Stimulated activated CD4-positive, alpha-beta T cell treated with anti-CD3 and anti-CD28 coated beads, Interleukin-15, amount 100 ng/mL, for 48 hours (primary cell): ENCODE measurements at regions not wholly inside any gene's neighbourhood (a gene's known extent, or its start where the extent isn't known, plus 50 kb on each side); places are given as distances from the start of the nearest gene placed in this dataset.
"Not testable (repeated sequence)": the region's sequence is repeated elsewhere in the genome, so short reads cannot be mapped to it uniquely, and the experiment has no call there.

Experiments
- DNase-seq, 2 donors: peaks; one replicate each; pipeline ENCODE4 v3.0.0-alpha.2; 2020; ENCODE audit warnings: low read depth in 2 of 2

DNA sequence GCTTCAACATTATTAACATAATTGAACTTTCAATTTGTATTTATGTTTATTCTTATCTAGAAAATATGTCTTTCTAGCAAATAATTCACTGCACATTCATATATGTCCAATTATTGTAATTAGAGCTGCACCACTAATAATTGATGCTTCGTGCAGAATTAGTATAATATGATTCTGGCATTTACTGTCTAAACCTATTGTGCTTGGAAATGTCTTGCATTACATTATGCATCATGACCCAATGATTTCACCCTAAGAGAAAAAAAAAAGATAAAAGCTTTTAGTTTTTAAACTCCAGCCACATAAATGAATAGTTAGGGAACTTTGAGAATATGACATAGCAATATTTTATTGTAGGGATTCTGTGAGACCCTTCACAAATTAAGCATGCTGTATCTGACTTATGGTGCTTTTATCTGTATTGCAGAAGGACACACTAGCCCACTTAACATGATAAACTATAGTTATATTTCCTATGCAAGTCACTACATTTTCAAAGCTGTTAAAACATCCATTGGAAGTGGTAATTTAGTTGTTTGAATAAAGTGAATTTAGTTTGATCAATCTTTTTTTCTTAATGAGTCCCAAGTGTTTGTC, 1609.1 kb downstream of the REEP3 start:
- no peak for DNase-seq

DNA sequence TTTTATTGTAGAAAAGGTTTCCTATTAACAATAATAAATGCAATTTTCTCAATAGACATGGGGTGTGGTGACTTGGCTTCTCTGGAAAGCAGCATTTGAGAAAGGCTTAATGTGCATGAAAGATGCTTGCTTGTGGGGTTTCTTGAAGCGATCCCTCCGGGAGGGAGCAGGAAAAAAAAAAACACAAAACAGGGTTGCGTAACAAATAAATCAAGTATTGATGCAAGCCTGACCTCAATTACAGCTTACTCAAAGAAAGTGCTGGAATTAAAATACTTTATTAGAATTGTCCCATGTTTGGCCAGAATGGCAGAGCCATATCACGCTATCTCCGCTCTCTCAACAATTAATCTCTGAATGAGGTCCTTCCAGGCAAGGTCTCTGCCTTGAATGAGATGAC, 1612.5 kb downstream of the REEP3 start:
- DNase-seq = no peak

DNA sequence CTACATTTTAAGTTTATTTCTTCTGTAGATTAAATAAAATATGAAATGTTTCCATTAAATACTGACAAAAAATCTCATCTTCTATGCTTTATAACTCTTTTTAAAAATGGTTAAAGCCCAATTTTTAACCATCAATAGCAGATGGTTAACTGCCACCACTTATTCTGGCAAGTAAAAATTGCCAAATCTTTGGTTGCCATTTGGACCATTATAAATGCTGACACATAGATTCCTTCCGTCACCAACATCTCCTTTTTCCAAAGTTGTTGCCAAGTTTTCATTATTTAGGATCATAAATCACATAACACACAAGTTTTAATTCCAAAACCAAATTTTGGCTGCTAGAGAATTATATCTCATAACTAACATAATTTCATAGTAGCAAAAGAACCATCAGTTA, 1614.3 kb downstream of the REEP3 start:
- DNase-seq = no peak

DNA sequence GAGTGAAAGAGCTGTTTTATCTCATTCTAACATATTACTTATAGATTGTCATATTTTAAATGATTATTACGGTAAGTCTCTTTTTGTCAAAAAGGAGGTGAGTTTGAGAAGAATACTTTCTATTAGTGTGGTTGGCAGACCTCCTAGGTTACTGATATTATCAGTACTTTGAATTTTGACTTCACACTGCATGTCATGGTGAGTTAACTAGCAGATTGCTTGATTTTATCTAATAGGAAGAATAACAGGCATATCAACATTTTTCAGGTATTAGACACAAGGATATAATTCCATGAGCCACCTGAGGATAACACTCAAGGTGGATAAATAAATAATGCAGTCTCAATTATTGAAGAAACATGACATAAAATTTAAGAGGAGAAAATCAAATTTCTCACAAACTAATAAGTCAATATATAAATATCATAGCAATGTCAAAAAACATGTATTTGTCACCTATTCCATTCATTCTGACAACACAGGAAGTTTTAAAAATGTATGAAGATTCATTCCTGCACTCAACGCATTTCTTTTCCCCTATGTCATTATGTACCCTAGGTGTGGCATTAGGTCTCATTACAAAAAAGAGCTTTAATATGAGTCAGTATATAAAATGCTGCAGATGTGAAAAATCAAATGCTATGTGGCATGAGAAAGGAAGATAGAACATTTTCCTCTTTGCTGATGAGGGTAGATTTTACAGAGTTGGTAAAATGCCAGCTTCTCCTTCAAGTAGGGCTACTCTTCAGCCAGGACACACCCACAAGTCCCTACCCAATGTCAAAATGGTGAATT, 1621.6 kb downstream of the REEP3 start:
- DNase-seq = no peak

DNA sequence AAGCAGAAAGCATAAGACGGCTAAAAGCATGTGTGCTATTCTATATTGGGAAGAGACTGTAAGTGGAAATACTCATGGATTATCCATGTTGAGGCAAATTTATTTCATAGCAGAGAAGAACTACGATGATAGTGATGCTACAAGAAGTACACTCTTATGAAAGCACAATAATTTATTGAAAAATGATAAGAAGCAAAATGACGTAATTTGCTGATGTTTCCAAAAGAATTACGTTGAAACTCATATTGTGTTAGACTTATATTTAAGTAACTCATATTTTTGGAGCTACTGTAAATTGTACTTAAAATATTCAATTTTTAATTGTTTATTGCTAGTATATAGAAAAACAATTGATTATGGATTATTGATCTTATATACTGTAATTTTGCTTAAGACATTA, 1622.5 kb downstream of the REEP3 start:
- no peak for DNase-seq

DNA sequence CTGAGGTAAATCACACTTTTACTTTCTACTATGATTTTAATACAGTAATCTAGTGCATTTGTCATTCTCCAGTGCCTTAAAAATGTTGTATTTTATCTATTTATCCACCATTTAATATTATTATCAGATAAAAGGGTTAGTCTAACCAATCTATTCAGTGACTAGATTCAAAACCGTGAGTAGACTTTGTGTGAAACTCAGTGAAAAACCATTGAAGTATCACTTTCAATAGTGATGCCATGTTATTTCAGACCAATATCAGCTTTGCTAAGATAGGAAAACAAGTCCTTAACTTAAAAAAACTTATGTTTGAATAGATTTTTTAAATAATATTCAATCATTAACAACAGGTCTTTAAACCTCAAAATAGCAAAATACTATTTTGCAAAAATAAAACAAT, 1628.7 kb downstream of the REEP3 start:
- no peak for DNase-seq

DNA sequence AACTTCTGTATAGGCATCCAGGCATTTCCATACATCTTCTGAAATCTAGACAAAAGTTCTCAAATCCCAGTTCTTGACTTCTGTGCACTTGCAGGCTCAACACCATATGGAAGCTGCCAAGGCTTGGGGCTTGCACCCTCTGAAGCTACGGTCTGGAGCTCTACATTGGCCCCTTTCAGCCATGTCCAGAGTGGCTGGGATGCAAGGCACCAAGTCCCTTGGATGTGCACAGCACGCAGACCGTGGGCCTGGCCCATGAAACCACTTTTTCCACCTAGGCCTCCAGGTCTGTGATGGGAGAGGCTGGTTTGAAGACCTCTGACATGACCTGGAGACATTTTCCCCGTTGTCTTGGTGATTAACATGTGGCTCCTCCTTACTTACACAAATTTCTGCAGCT, 1645.1 kb downstream of the REEP3 start:
- no peak for DNase-seq

DNA sequence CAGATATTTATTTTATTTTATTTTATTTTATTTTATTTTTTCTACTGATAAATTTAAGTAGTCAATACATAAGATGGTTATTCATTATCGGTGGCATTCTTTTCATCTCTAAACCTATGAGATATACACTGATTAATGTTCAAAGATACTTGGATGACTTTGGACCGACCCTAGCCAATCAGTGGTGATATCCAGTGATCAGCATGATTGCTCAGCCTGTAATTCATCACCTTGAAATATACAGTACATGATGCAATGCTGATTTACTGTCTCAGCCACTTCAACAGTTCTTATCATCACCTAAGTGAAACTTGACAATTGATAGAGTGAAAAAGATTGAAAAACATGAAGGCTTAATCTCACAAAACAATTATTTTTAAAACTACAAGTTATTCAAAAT, 1651.0 kb downstream of the REEP3 start:
- no peak for DNase-seq

DNA sequence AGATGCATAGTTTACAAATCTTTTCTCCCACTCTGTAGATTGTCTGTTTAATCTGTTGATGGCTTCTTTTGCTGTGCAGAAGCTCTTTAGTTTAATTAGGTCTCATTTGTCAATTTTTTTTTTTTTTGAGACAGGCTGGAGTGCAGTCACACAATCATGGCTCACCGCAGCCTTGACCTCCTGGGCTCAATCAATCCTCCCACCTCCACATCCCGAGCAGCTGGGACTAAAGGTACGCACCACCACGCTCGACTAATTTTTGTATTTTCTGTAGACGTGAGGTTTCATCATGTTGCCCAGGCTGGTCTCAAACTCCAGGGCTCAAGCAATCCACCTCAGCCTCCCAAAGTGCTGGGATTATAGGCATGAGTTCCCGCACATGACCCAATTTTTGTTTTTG, 1655.8 kb downstream of the REEP3 start:
- no peak for DNase-seq

DNA sequence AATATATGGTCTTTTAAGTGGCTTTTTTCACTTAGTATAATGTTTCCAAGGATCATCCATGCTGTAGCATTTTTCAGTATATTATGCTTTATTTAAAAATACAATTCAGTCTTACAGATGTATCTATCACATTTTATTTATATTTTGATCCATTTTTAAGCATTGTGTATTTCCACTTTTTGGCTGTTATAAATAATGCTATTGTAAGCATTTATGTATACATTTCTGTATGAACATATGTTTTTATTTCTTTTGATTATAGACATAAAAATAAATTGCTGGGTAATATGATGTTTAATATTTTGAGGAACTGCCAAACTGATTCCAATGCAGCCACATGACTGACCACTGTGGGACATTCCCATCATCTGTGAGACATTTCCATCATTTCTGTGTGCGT, 1662.0 kb downstream of the REEP3 start:
- no peak for DNase-seq

DNA sequence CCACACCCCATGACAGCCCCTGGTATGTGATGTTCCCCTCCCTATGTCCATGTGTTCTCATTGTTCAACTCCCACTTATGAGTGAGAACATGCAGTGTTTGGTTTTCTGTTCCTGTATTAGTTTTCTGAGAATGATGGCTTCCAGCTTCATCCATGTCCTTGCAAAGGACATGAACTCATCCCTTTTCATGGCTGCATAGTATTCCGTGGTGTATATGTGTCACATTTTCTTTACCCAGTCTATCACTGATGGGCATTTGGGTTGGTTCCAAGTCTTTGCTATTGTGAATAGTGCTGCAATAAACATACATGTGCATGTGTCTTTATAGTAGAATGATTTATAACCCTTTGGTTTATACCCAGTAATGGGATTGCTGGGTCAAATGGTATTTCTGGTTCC, 1665.5 kb downstream of the REEP3 start:
- DNase-seq = not testable (repeated sequence)

DNA sequence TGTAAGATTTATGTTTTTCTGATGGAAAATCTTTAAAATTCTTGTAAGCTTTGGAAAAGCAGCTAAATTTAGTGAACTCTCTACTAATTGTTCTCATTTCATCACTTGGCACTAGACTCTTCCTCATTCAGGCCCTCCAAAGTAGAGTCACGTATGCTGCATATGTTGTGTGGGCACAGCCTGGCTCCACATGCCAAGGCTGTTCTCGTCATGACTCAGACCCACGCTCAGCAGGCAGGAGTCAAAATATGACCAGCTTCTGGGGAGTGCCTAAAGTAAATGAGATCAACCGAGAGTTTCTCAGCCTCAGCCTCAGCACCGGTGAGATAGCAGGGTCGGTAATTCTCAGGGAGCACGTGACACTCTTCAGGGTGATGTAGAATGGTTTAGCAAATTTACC, 1672.9 kb downstream of the REEP3 start:
- DNase-seq = no peak

DNA sequence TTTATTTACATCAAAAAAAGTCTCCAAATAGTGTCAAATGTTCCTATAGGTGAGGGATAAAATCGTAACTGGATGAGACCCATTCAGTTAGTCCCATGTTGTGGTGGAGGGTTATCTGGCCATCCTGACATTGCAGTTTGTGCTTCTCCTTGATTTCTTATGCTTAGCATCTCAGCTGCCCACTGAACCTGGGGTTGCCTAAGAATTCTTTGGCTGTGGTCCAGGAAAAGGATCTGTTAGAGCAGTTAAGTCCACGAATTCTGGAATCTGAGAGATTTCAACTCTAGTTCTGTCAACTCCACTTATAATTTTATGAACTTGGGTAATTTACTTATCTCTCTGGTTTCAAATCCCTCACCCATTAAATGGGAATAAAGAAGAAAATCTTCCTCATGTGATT, 1673.4 kb downstream of the REEP3 start:
- DNase-seq = no peak

DNA sequence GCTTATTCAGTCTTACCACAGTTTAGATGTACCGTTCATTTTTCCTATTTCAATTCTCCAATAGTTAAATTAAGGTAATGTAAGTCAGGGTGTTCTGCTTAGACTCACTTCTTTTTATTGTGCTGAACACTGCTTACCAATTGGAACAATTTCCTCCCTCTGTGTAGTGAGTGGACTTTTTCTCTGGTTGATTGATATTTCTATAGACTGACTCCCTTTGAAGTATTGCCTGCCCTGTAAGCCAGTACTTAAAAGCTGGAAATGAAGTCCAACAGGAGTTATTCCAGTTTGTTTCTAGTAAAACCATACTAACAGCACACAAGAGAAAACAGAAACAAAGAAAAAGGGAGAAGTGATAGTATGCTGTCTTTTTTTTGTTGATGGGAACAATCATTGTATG, 1674.9 kb downstream of the REEP3 start:
- DNase-seq = no peak

DNA sequence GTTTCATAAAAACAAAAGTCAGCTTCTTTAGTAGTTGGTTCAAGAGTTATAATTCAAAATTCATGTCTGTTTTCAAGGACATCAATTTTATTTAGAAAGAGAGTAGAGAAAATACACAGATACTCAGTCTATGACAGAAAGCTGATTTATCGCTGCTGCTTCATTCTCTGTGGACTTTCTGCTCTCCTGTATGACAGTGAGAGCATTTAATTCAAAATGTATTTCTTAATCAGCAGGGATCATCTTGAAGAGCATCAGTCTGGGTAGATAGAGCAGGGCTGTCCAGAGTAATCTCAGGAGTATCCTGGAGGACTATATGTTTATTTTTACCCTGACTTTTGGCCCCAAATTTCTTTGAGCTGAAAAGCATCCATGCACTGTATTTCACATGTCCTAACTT, 1676.7 kb downstream of the REEP3 start:
- DNase-seq = no peak

DNA sequence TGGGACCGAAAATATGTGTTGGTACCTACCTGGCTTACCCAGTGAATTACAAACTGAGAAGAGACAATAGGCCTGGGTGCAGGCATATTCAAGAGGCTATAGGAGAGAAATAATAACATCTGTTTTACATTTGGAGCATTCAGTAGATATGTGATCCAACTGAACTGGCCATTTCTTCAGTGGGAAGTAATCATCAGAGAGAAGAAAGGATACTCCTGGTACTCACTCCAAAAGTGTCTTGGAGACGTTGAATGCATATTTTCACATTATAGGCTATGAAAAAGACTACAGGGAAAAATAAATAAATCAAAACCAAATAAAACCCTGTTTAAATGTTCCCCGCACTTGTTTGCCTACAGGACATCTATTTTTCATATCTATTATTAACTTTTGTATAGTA, 1680.3 kb downstream of the REEP3 start:
- no peak for DNase-seq

DNA sequence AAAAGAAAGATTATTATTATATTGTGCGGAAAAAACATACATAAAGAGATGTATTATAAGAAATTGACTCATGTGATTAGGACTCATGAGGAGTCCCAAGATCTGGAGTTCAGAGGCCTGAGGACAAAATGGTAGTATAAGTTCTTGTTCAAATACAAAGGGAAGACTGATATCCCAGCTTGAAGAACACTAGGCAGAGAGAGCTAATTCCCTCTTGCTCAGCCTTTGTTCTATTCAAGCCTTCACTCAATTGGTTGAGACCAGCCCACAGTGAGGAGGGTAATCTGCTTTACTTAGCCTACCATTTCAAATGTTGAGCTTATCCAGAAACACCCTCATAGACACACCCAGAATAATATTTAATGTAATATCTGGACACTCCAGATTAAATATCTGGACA, 1683.8 kb downstream of the REEP3 start:
- no peak for DNase-seq

DNA sequence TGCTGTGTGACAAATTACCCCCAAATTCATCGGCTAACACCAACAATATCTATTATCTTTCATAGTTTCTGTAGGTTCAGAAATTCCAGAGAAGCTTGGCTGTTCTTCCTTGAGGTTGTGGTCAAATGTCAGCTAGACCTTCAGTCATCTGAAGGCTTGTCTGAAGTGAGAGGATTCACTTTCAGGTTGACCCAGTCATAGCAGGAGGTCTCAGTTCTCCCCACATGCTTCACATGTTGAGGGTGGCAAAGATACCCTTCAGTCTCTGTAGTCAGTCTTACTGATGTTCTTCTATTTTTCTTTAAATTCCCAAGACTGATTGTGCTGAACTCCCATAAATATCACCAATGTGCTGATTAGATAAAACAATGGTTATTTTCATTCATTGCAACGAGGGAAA, 1692.0 kb downstream of the REEP3 start:
- DNase-seq = no peak

DNA sequence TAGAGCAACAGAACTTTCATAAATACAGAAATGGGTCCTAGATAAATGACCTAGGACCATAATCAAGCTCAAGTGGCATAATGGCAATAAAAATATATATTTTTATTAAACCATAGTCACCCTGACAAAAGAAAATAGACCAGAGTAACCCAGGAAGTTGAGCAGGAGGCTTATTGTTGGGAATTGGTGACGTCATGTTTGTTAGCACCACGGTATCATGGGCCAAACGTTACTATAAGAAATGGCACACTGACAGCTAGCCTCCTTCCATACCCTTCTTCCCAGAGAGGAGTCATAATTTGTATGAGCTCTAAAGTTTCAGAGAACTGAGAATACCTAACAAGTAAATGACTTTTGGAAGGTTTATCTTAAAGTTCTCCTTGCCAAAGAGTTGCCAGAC, 1698.2 kb downstream of the REEP3 start:
- DNase-seq = no peak

DNA sequence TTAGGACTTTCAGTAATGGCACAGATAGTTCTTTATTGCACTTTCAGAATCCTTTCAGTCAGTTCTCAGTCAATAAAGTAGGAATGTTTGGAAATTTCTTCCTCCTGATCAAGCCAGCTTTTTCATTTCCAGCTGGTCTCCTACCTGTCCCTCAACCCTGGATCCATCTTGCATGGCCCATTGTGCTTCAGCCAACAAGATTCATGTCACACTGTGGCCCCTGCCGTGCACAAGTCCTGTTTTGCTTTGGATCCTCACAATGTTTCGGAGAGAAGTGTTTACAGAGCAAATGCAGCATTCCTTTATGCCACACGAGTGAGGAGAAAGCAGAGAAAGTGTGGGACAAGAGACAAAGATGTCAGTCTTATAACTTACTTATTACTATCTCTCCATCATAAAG, 1694.7 kb upstream of the LRRTM3 start:
- DNase-seq = no peak

DNA sequence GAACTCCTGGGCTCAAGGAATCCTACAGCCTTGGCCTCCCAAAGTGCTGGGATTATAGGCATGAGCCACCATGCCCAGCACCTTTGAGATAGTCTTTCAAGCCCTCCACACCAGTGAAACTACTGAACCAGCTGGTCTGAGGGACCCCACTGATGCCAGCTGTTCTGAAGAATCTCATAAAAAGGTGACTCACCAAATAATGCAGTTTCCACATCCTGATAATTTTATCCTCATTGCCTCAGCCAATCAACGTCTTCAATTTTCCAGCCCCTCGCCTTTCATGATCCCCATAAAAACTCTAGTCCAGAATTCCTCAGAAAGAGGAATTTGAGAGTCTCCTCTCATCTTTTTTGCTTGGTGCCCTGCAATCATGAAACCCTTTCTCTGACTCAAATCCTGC, 1691.6 kb upstream of the LRRTM3 start:
- DNase-seq = no peak

DNA sequence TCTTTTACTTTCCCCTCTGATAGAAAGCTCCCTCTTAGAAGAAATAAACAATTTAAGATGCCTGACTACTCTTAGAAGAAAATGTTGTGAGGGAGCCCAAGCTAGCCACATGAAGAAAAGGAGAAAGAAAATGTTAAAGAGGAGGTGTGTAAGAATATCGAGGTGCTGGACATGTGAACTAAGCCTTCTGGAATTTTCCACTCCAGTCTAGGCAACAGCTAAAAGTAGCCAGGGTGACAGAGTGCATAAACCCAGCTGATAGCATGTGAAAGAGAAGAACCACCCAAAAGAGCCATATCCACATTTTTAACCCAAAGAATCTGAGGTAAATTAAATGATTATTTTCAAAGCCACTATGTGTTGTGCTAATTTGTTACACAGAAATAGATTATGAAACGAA, 1690.6 kb upstream of the LRRTM3 start:
- no peak for DNase-seq

DNA sequence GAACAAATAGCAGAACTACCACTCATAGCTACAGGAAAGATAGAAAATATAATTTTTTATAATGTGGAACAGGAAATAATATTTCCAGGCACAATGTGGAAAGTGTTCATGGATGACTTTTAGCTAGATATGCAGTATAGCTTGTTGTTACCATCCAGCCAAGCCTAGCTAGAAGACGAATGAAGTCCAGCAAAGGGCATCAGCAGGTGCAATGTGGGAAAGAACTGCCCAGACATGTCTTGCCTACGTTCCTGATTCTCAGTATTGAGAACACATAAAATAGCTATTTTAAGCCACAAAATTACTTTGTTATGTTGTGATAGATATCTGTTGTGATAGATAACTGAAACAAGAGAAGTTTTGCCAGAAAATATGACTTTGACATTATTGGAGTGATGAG, 1690.0 kb upstream of the LRRTM3 start:
- no peak for DNase-seq

DNA sequence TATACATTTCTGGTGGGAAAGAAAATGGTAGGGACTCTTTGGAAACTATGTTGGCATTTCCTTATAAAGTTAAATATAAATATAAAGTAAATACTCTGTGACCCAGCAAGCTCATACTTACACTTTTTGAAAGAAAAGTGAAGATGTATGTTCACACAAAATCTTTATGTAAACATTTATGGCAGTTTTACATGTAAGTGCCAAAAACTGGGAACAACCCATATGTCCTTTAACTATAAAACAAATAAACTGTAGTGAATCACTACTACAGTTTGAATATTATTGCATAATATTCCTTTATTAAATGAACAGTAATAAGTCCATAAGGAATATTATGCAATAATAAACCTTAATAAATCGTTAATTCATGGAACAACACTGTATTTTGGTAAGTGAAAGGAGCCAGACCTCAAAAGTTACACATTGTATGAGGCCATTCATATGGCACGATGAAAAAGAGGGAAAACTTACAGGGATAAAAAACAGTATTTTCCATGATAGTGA, 1660.3 kb upstream of the LRRTM3 start:
- DNase-seq = no peak
